ENCODE measurements at regions not wholly inside any gene's neighbourhood (a gene's known extent, or its start where the extent isn't known, plus 50 kb on each side); places are given as distances from the start of the nearest gene placed in this dataset.

DNA sequence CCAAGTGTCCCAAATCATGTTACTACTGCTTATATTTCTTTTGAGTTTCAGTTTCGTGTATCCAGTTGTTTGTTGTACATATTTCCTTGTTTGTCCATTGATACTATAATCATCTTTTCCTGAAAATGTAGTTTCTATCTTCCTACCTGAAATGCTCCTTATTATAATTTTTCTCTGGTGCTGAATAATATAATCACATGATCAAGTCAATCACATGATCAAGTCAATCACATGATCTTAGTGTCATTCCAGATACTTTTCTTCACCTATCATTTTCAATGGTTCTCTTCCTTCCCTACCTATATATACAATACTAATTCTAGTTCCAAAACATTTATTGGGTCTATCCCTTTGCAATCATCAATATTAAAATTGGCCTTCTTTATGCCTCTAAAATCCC, 2058.8 kb downstream of the PCDH7 start:
- Histone ChIP-seq H3K27me3 (ENCODE audit: insufficient read depth, low read length, poor library complexity, severe bottlenecking) (no peaks in the 10 kb centered on the region), H3F3A (ENCODE audit: low read depth) (no peaks in the 10 kb centered on the region), H3K79me2 (ENCODE audit: insufficient read depth, low read length) (no peaks in the 10 kb centered on the region), H3K4me1 (ENCODE audit: insufficient read depth, low read length, poor library complexity, severe bottlenecking) (no peaks in the 10 kb centered on the region), H3K9me3 (ENCODE audit: insufficient read depth, low read depth, low read length) (no peaks in the 10 kb centered on the region), H3K9me2 (replicated peaks; ENCODE audit: low read depth, low read length) (no peaks in the 10 kb centered on the region), H2AFZ (ENCODE audit: low read length) (no peak overlapping the region), H4K20me1 (ENCODE audit: insufficient read depth, low read length, poor library complexity, severe bottlenecking) (no peaks in the 10 kb centered on the region), H3K4me2 (ENCODE audit: low read depth, low read length, poor library complexity, severe bottlenecking) (no peak overlapping the region), H3K9ac (ENCODE audit: low read depth, low read length, poor library complexity, severe bottlenecking) (no peak overlapping the region), H3K4me3 (ENCODE audit: low read length, poor library complexity, severe bottlenecking) (no peak overlapping the region), H3K36me3 (ENCODE audit: insufficient read depth, low read length) (no peaks in the 10 kb centered on the region)
- TF ChIP-seq, protein P1, sequence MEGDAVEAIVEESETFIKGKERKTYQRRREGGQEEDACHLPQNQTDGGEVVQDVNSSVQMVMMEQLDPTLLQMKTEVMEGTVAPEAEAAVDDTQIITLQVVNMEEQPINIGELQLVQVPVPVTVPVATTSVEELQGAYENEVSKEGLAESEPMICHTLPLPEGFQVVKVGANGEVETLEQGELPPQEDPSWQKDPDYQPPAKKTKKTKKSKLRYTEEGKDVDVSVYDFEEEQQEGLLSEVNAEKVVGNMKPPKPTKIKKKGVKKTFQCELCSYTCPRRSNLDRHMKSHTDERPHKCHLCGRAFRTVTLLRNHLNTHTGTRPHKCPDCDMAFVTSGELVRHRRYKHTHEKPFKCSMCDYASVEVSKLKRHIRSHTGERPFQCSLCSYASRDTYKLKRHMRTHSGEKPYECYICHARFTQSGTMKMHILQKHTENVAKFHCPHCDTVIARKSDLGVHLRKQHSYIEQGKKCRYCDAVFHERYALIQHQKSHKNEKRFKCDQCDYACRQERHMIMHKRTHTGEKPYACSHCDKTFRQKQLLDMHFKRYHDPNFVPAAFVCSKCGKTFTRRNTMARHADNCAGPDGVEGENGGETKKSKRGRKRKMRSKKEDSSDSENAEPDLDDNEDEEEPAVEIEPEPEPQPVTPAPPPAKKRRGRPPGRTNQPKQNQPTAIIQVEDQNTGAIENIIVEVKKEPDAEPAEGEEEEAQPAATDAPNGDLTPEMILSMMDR (conservative IDR thresholded peaks at IDR 0.05; ENCODE audit: low read length), result no peak
- TF ChIP-seq EZH2phosphoT487 (IDR thresholded peaks at IDR 0.05; ENCODE audit: borderline replicate concordance), result no peak

DNA sequence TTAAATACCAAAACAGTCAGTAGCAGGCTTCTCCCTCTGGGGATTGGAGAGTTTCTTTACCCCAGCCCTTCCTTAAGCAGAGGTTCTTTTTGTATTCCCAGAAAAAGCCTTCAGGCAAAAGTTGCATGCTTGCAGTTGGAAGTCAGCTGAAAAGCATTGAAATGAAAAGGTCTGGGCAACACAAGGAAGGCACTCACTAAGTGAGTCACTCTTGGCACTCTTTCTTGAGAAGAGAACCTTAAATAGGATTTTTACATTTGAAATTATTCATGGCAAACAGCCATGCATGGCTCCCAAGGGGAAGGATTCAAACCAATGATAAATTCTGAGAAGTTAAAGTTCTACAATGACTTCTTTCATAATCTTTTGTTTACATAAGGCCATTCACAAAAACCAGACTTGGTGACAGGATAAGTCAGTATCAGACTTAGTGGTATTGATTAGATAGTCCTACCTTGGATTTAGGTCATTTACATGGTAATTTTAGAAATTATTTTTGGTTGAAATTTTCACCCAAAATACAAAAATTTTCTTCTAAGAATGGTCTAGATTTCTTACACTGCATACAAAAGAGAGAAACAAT, 2068.9 kb downstream of the PCDH7 start:
- H3K36me3 ChIP-seq (ENCODE audit: insufficient read depth, low read length), result no peaks in the 10 kb centered on the region
- H3K4me3 ChIP-seq (ENCODE audit: low read length, poor library complexity, severe bottlenecking), result no peak overlapping the region
- no peaks in the 10 kb centered on the region for H3F3A ChIP-seq (ENCODE audit: low read depth)
- no peaks in the 10 kb centered on the region for H3K9me3 ChIP-seq (ENCODE audit: insufficient read depth, low read depth, low read length)
- no peaks in the 10 kb centered on the region for H3K9me2 ChIP-seq (replicated peaks; ENCODE audit: low read depth, low read length)
- no peak overlapping the region for H3K4me2 ChIP-seq (ENCODE audit: low read depth, low read length, poor library complexity, severe bottlenecking)
- no peak overlapping the region for H2AFZ ChIP-seq (ENCODE audit: low read length)
- H4K20me1 ChIP-seq (ENCODE audit: insufficient read depth, low read length, poor library complexity, severe bottlenecking), result no peaks in the 10 kb centered on the region
- no peaks in the 10 kb centered on the region for H3K27me3 ChIP-seq (ENCODE audit: insufficient read depth, low read length, poor library complexity, severe bottlenecking)
- no peaks in the 10 kb centered on the region for H3K4me1 ChIP-seq (ENCODE audit: insufficient read depth, low read length, poor library complexity, severe bottlenecking)
- H3K79me2 ChIP-seq (ENCODE audit: insufficient read depth, low read length), result no peaks in the 10 kb centered on the region
- TF ChIP-seq, protein P1 (conservative IDR thresholded peaks at IDR 0.05; ENCODE audit: low read length), result no peak
- no peak for TF ChIP-seq EZH2phosphoT487 (IDR thresholded peaks at IDR 0.05; ENCODE audit: borderline replicate concordance)
- no peak overlapping the region for H3K9ac ChIP-seq (ENCODE audit: low read depth, low read length, poor library complexity, severe bottlenecking)

DNA sequence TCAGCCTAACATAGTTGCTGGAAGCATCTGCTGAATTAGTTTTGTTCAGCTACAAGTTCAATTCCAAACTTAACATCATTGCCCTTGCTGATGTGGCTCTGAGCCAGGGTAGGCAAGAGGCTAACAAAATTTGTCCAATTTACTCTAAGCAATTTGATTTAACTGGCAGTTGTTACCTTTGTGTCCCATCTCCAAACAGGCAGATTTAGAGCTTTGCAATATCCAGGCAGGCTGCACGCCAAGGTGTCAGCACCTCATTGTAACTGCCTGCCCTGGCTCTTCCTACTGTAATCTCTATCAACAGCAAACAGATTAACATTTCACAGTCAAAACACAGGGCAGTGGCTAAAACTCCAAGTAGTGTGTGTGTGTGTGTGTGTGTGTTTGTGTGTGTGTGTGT, 2070.6 kb downstream of the PCDH7 start:
- no peaks in the 10 kb centered on the region for H3F3A ChIP-seq (ENCODE audit: low read depth)
- no peaks in the 10 kb centered on the region for H4K20me1 ChIP-seq (ENCODE audit: insufficient read depth, low read length, poor library complexity, severe bottlenecking)
- no peaks in the 10 kb centered on the region for H3K36me3 ChIP-seq (ENCODE audit: insufficient read depth, low read length)
- H3K9ac ChIP-seq (ENCODE audit: low read depth, low read length, poor library complexity, severe bottlenecking), result no peak overlapping the region
- TF ChIP-seq EZH2phosphoT487 (IDR thresholded peaks at IDR 0.05; ENCODE audit: borderline replicate concordance), result no peak
- TF ChIP-seq, protein P1 (conservative IDR thresholded peaks at IDR 0.05; ENCODE audit: low read length), result no peak
- H3K4me1 ChIP-seq (ENCODE audit: insufficient read depth, low read length, poor library complexity, severe bottlenecking), result no peaks in the 10 kb centered on the region
- no peak overlapping the region for H3K4me3 ChIP-seq (ENCODE audit: low read length, poor library complexity, severe bottlenecking)
- H3K79me2 ChIP-seq (ENCODE audit: insufficient read depth, low read length), result no peaks in the 10 kb centered on the region
- no peaks in the 10 kb centered on the region for H3K9me2 ChIP-seq (replicated peaks; ENCODE audit: low read depth, low read length)
- no peaks in the 10 kb centered on the region for H3K9me3 ChIP-seq (ENCODE audit: insufficient read depth, low read depth, low read length)
- H3K4me2 ChIP-seq (ENCODE audit: low read depth, low read length, poor library complexity, severe bottlenecking), result no peak overlapping the region
- H2AFZ ChIP-seq (ENCODE audit: low read length), result no peak overlapping the region
- H3K27me3 ChIP-seq (ENCODE audit: insufficient read depth, low read length, poor library complexity, severe bottlenecking), result no peaks in the 10 kb centered on the region

Measured in Loucy (cell line).